HepG2 (cell line): ENCODE measurements at regions not wholly inside any gene's neighbourhood (a gene's known extent, or its start where the extent isn't known, plus 50 kb on each side); places are given as distances from the start of the nearest gene placed in this dataset.

ENCODE experiments used
- ATAC-seq: fragments of 200-7000 bp; cut with Tn5 transposase; 3 replicates; pipeline ENCODE4 v1.9.1; 2020; ENCODE audit warnings: mild to moderate bottlenecking, moderate library complexity
- BruUV-seq: library from RNA; stranded (reverse); fragments of 400-500 nt; replicated peaks from 2 replicates; lab custom pipeline; 2021; lab: Mats Ljungman, UMichigan
- CTCF ChIA-PET: fragments of 300-600 bp; formaldehyde crosslinking; extraction: SDS; loops from one replicate; lab custom pipeline; 2021; ENCODE audit warnings: low total read pairs, inconsistent platforms, low intra/inter-chr PET ratio; lab: Yijun Ruan, JAX
- POLR2A ChIA-PET: fragments of 350-600 bp; sonication (Branson Sonifier 250); formaldehyde crosslinking; loops from one replicate; lab custom pipeline; 2020; ENCODE audit warnings: antibody characterized with exemption, inconsistent platforms; lab: Yijun Ruan, JAX
- DNase-seq: peaks from one replicate; pipeline ENCODE4 v3.0.0-alpha.2; 2015; ENCODE audit warnings: low spot score
- FAIRE-seq: peaks from 3 replicates; lab custom pipeline; 2011; peaks lifted over from hg19 to GRCh38; lab: Jason Lieb, UNC
- H2AFZ ChIP-seq: one replicate; pipeline ENCODE4 v1.6.1; 2011; ENCODE audit warnings: low read length, inconsistent platforms
- H3K27ac ChIP-seq: fragments of 300-600 bp; 3 replicates; pipeline ENCODE4 v1.8.0; 2011; ENCODE audit warnings: mixed run types, mild to moderate bottlenecking, mixed read lengths, low read length, inconsistent platforms; ENCODE audit not compliant: insufficient read depth; ENCODE audit errors: extremely low read length
- H3K27me3 ChIP-seq, 2 experiments: fragments of 200-600 bp in 1 of 2; 2 replicates in 1 of 2; 3 replicates in 1 of 2; pipeline versions ENCODE4 v1.6.0 to v1.8.0; 2011; ENCODE audit warnings: low read length in 2 of 2, mild to moderate bottlenecking in 2 of 2, moderate library complexity in 2 of 2, inconsistent platforms in 1 of 2; ENCODE audit not compliant: insufficient read depth in 2 of 2, control insufficient read depth in 1 of 2
- H3K36me3 ChIP-seq, 2 experiments: fragments of 200-600 bp in 1 of 2; replicated peaks in 1 of 2; 2 replicates in 1 of 2; 3 replicates in 1 of 2; pipeline versions ENCODE4 v1.5.1 to v1.8.0; 2011; ENCODE audit warnings: low read length in 2 of 2, inconsistent platforms in 1 of 2; ENCODE audit not compliant: insufficient read depth in 2 of 2, control insufficient read depth in 1 of 2
- H3K4me1 ChIP-seq: 2 replicates; pipeline ENCODE4 v1.5.1; 2012; ENCODE audit warnings: low read length, inconsistent platforms; ENCODE audit not compliant: insufficient read depth
- H3K4me2 ChIP-seq: 2 replicates; pipeline ENCODE4 v1.6.0; 2011; ENCODE audit warnings: low read depth, low read length, inconsistent platforms
- H3K4me3 ChIP-seq, 3 experiments: fragments of 200-600 bp in 1 of 3; sonication (generic), shearing (Covaris generic) in 1 of 3; replicated peaks in 1 of 3; 2 replicates each; pipeline ENCODE4 v1.5.1; 2011 to 2016; ENCODE audit warnings: low read length in 3 of 3, inconsistent platforms in 2 of 3, low read depth in 2 of 3, mild to moderate bottlenecking in 2 of 3, control low read depth in 1 of 3, mixed read lengths in 1 of 3; ENCODE audit not compliant: insufficient read depth in 1 of 3
- H3K79me2 ChIP-seq: one replicate; pipeline ENCODE4 v1.6.1; 2011; ENCODE audit warnings: low read length, inconsistent platforms; ENCODE audit not compliant: insufficient read depth
- H3K9ac ChIP-seq: 2 replicates; pipeline ENCODE4 v1.6.0; 2011; ENCODE audit warnings: mild to moderate bottlenecking, low read depth, low read length, inconsistent platforms; ENCODE audit not compliant: insufficient read depth
- H3K9me3 ChIP-seq: 2 replicates; pipeline ENCODE4 v1.5.1; 2012; ENCODE audit warnings: mild to moderate bottlenecking, low read length
- H4K20me1 ChIP-seq: 2 replicates; pipeline ENCODE4 v1.6.0; 2011; ENCODE audit warnings: inconsistent platforms, mild to moderate bottlenecking, low read length, moderate library complexity; ENCODE audit not compliant: insufficient read depth
- BCL3 ChIP-seq: sonication (generic); formaldehyde crosslinking; IDR thresholded peaks from 2 replicates; pipeline ENCODE4 v1.5.1; 2020; ENCODE audit warnings: mild to moderate bottlenecking, missing genetic modification reagents, moderate library complexity
- CSRNP1 ChIP-seq: sonication (generic); formaldehyde crosslinking; IDR thresholded peaks from 2 replicates; pipeline ENCODE4 v1.8.1; 2023; ENCODE audit warnings: mild to moderate bottlenecking, missing genetic modification reagents
- NR2F6 ChIP-seq, 2 experiments: IDR thresholded peaks; 2 replicates each; pipeline ENCODE4 v1.6.1; 2016; ENCODE audit warnings: antibody characterized with exemption in 1 of 2, mild to moderate bottlenecking in 1 of 2
- ZNF414 ChIP-seq: sonication (generic); formaldehyde crosslinking; IDR thresholded peaks from 2 replicates; pipeline ENCODE4 v1.5.0; 2020; ENCODE audit warnings: missing genetic modification reagents
- WGBS: methylation state at CpG from one replicate; pipeline ENCODE4 v1.1.6; 2017; ENCODE audit warnings: low lambda C conversion rate; 5-methylcytosine and 5-hydroxymethylcytosine counted together
- in situ Hi-C: cut with HindIII; loops from 2 replicates; pipeline ENCODE4 v1.10.0; 2017; ENCODE audit warnings: low pct_unique_long_range_greater_than_20kb; ENCODE audit not compliant: extremely low pct_ligation_motif_present
- intact Hi-C: fragments of 100-400 bp; cut with micrococcal nuclease; formaldehyde crosslinking; loops from one replicate; pipeline ENCODE4 v1.10.0; 2022; ENCODE audit not compliant: unreplicated experiment

- Histone ChIP-seq H3K4me2 (no peak overlapping the region), H4K20me1 (no peaks in the 10 kb centered on the region), H3K27me3 (peaks cover 0 to 2% of the 10 kb centered on the region in 2 experiments; a peak in 1 of 5 replicates), H3K36me3 (no peaks in the 10 kb centered on the region), H3K4me1 (peaks cover 52% of the 10 kb centered on the region), H2AFZ (no peak overlapping the region), H3K27ac (no peak overlapping the region), H3K79me2 (no peaks in the 10 kb centered on the region), H3K9ac (no peak overlapping the region), H3K4me3 (no peak overlapping the region), H3K9me3 (no peaks in the 10 kb centered on the region)
- intact Hi-C loops, result no loop called here
- ATAC-seq (no peak), DNase-seq (no peak), FAIRE-seq (no peak)
- no TSS peak for BruUV-seq
- CTCF ChIA-PET, result interaction anchor here (0.6 kb wide), 1 partner anchor 353 kb away, joined by 3 read pairs; no protein-coding TSS in a partner anchor
- in situ Hi-C loops, result no loop called here
- 26% methylated on average over 5 of the region's 5 CpGs for WGBS
- POLR2A ChIA-PET, result no interaction called here
- peak; percentile 24; the same call in 1 of the 2 replicates for TF ChIP-seq NR2F6 (IDR thresholded peaks at IDR 0.05)
- peak; percentile 33; the same call in 1 of the 2 replicates for TF ChIP-seq NR2F6 (CRISPR knock-in tag; IDR thresholded peaks at IDR 0.05)
- TF ChIP-seq CSRNP1 (CRISPR knock-in tag), result no peak
- TF ChIP-seq, all 625 proteins: peak for 1
These were observed 327.5 kb upstream of the ZMIZ1 start for GRCh38 chr10:78740976-78741915.

GRCh38 chr10:78742406-78742729, 326.4 kb upstream of the ZMIZ1 start:
- H4K20me1 ChIP-seq, result no peaks in the 10 kb centered on the region
- BruUV-seq, result no TSS peak
- 30% methylated on average over 1 of the region's 5 CpGs for WGBS
- no peak overlapping the region for H2AFZ ChIP-seq
- H3K79me2 ChIP-seq, result no peaks in the 10 kb centered on the region
- no peak for TF ChIP-seq ZNF414 (CRISPR knock-in tag)
- no peak for TF ChIP-seq BCL3
- H3K27ac ChIP-seq, result no peak overlapping the region
- no peak overlapping the region for H3K4me3 ChIP-seq
- FAIRE-seq (no peak), ATAC-seq (no peak), DNase-seq (no peak)
- H3K4me1 ChIP-seq, result peaks cover 58% of the 10 kb centered on the region
- intact Hi-C loops (no loop called here), in situ Hi-C loops (no loop called here)
- H3K36me3 ChIP-seq, result no peaks in the 10 kb centered on the region
- no peaks in the 10 kb centered on the region for H3K9me3 ChIP-seq
- no peak overlapping the region for H3K9ac ChIP-seq
- peaks cover 0 to 2% of the 10 kb centered on the region in 2 experiments; a peak in 1 of 5 replicates for H3K27me3 ChIP-seq
- POLR2A ChIA-PET, result no interaction called here
- H3K4me2 ChIP-seq, result no peak overlapping the region
- CTCF ChIA-PET, result no interaction called here
